ENCODE measurements at regions not wholly inside any gene's neighbourhood (a gene's known extent, or its start where the extent isn't known, plus 50 kb on each side); places are given as distances from the start of the nearest gene placed in this dataset.
"Not testable (repeated sequence)": the region's sequence is repeated elsewhere in the genome, so short reads cannot be mapped to it uniquely, and the experiment has no call there.

DNA sequence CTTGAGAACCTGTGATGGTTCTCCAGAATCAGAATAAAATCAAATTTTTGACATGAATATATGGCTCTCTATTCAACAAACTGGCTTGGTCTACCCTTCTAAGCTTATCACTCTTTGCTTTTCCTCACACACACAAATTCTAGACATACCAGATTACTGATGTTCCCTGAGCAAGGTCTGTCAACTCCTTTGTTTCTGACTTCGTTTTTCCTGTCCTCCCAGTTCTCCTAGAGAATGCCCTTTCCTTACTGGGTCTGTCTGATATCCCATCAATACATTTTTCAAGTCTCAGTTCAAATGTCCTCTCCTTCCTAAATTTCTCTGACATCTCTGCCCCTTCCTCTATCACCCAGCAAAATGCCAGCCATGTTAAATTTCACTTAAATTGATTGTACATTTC is 202.1 kb upstream of the IGFBP7 start:
- no peak overlapping the region for H3K4me3 ChIP-seq (ENCODE audit: low read length)
- no peaks in the 10 kb centered on the region for H3K36me3 ChIP-seq (ENCODE audit: control insufficient read depth in 2 of 3, insufficient read depth in 3 of 3, low read length in 3 of 3)
- no peak for DNase-seq
- peaks cover 0 to 2% (median 0%) of the 10 kb centered on the region in 11 donors for H3K9me3 Mint-ChIP-seq
- H3K36me3 Mint-ChIP-seq, result no peaks in the 10 kb centered on the region
- CTCF ChIA-PET, result no interaction called here
- no peaks in the 10 kb centered on the region for H3K27me3 ChIP-seq (ENCODE audit: control insufficient read depth in 2 of 2, insufficient read depth in 2 of 2, low read length in 2 of 2)
- H3K4me3 Mint-ChIP-seq, result no peak overlapping the region
- no peak for ATAC-seq
- H3K27ac Mint-ChIP-seq, result no peak overlapping the region
- POLR2A ChIA-PET, result interaction anchor here (0.8 kb wide), 1 partner anchor 13 kb away, joined by 3 read pairs; no protein-coding TSS in a partner anchor
- no peak overlapping the region for H3K27ac ChIP-seq (ENCODE audit: low read depth, low read length)
- no peaks in the 10 kb centered on the region for H3K4me1 Mint-ChIP-seq
- H3K4me1 ChIP-seq (ENCODE audit: control insufficient read depth in 2 of 2, insufficient read depth in 2 of 2, low read length in 2 of 2), result no peaks in the 10 kb centered on the region
- H3K9me3 ChIP-seq (ENCODE audit: control insufficient read depth in 2 of 3, low read length in 3 of 3), result no peaks in the 10 kb centered on the region
- intact Hi-C loops (cut with micrococcal nuclease), result no loop called here
- H3K27me3 Mint-ChIP-seq, result peaks cover 0 to 10% (median 0%) of the 10 kb centered on the region in 5 donors

DNA sequence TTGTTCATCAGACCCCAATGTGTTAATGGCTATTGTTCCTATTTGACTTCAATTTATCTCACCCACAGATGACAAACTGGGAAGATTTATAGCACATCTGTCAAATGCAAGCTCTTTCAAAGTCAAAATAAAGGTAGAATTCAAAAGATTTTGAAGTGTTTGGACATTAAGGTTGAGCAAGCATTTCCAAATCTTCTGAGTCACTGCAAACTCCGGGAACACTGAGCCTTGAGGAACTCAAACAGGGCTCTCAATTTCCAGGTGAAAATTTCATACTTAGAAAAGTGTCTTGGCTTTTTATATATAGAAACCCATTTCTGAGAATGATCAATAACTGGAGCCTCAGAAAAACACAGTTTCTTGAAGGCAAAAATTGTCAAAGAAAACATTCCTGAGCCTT is 199.5 kb upstream of the IGFBP7 start:
- no peak for ATAC-seq
- Mint-ChIP-seq H3K9me3 (peaks cover 0 to 3% (median 0%) of the 10 kb centered on the region in 11 donors), H3K36me3 (peaks cover 0 to 3% (median 0%) of the 10 kb centered on the region in 5 donors), H3K4me3 (no peak overlapping the region), H3K27me3 (peaks cover 0 to 17% (median 5%) of the 10 kb centered on the region in 5 donors), H3K27ac (no peak overlapping the region), H3K4me1 (no peaks in the 10 kb centered on the region)
- Histone ChIP-seq H3K27me3 (ENCODE audit: control insufficient read depth in 2 of 2, insufficient read depth in 2 of 2, low read length in 2 of 2) (no peaks in the 10 kb centered on the region), H3K9me3 (ENCODE audit: control insufficient read depth in 2 of 3, low read length in 3 of 3) (no peaks in the 10 kb centered on the region), H3K27ac (ENCODE audit: low read depth, low read length) (no peak overlapping the region), H3K4me3 (ENCODE audit: low read length) (no peak overlapping the region), H3K36me3 (ENCODE audit: control insufficient read depth in 2 of 3, insufficient read depth in 3 of 3, low read length in 3 of 3) (no peaks in the 10 kb centered on the region), H3K4me1 (ENCODE audit: control insufficient read depth in 2 of 2, insufficient read depth in 2 of 2, low read length in 2 of 2) (no peaks in the 10 kb centered on the region)
- ChIA-PET CTCF (no interaction called here), POLR2A (no interaction called here)
- intact Hi-C loops (cut with micrococcal nuclease), result no loop called here
- no peak for DNase-seq

- H3K4me3 Mint-ChIP-seq, result no peak overlapping the region
- peaks cover 0 to 3% (median 0%) of the 10 kb centered on the region in 5 donors for H3K36me3 Mint-ChIP-seq
- Histone ChIP-seq H3K9me3 (ENCODE audit: control insufficient read depth in 2 of 3, low read length in 3 of 3) (no peaks in the 10 kb centered on the region), H3K27me3 (ENCODE audit: control insufficient read depth in 2 of 2, insufficient read depth in 2 of 2, low read length in 2 of 2) (no peaks in the 10 kb centered on the region), H3K4me3 (ENCODE audit: low read length) (no peak overlapping the region), H3K36me3 (ENCODE audit: control insufficient read depth in 2 of 3, insufficient read depth in 3 of 3, low read length in 3 of 3) (no peaks in the 10 kb centered on the region), H3K4me1 (ENCODE audit: control insufficient read depth in 2 of 2, insufficient read depth in 2 of 2, low read length in 2 of 2) (no peaks in the 10 kb centered on the region), H3K27ac (ENCODE audit: low read depth, low read length) (no peak overlapping the region)
- ATAC-seq, result no peak
- H3K9me3 Mint-ChIP-seq, result peaks cover 0 to 4% (median 0%) of the 10 kb centered on the region in 11 donors
- ChIA-PET POLR2A (no interaction called here), CTCF (no interaction called here)
- intact Hi-C loops (cut with micrococcal nuclease), result no loop called here
- no peak overlapping the region for H3K27ac Mint-ChIP-seq
- peaks cover 0 to 17% (median 5%) of the 10 kb centered on the region in 5 donors for H3K27me3 Mint-ChIP-seq
- DNase-seq, result no peak
- H3K4me1 Mint-ChIP-seq, result no peaks in the 10 kb centered on the region
These were observed 198.1 kb upstream of the IGFBP7 start for GRCh38 chr4:57308301-57308700.

DNA sequence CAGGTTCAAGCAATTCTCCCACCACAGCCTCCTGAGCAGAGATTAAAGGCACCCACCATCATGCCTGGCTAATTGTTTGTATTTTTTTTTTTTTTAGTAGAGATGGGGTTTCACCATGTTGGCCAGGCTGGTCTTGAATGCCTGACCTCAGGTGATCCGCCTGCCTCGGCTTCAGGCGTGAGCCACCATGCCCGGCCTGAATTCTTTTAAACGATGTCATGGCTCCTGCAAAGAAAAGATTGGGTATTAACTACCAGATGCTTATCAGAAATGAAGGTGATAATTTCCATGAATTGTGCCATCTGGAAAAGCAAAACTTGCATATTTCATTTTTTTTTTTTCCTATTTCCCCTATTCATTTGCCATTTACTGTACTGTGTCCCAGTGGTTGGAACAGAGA is 195.7 kb upstream of the IGFBP7 start:
- intact Hi-C loops (cut with micrococcal nuclease), result no loop called here

DNA sequence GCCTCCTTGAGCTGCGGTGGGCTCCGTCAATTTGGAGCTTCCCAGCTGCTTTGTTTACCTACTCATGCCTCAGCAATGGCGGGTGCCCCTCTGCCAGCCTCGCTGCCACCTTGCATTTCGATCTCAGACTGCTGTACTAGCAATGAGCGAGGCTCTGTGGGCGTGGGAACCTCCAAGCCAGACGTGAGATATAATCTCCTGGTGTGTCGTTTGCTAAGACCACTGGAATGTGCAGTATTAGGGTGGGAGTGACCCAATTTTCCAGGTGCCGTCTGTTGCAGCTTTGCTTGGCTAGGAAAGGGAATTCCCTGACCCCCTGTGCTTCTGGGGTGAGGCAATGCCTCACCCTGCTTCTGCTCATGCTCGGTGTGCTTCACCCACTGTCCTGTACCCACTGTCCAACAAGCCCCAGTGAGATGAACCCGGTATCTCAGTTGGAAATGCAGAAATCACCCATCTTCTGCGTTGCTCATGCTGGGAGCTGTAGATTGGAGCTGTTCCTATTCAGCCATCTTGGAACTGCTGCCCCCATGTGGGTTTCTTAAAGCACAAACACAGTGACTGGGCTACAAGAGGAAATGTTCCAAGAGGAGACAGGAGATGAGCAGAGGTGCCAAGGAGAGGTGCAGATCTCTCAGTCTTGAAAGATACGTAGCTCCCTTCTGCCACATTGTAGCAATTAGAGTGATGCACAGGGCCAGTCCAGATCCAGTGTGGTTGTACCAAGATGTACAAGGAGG is 193.0 kb upstream of the IGFBP7 start:
- Histone ChIP-seq H3K9me3 (ENCODE audit: control insufficient read depth in 2 of 3, low read length in 3 of 3) (no peaks in the 10 kb centered on the region), H3K4me3 (ENCODE audit: low read length) (no peak overlapping the region), H3K4me1 (ENCODE audit: control insufficient read depth in 2 of 2, insufficient read depth in 2 of 2, low read length in 2 of 2) (no peaks in the 10 kb centered on the region), H3K36me3 (ENCODE audit: control insufficient read depth in 2 of 3, insufficient read depth in 3 of 3, low read length in 3 of 3) (no peaks in the 10 kb centered on the region), H3K27ac (ENCODE audit: low read depth, low read length) (no peak overlapping the region), H3K27me3 (ENCODE audit: control insufficient read depth in 2 of 2, insufficient read depth in 2 of 2, low read length in 2 of 2) (no peaks in the 10 kb centered on the region)
- CTCF ChIA-PET, result no interaction called here
- POLR2A ChIA-PET, result no interaction called here
- peaks cover 0 to 17% (median 3%) of the 10 kb centered on the region in 5 donors for H3K27me3 Mint-ChIP-seq
- ATAC-seq (no peak), DNase-seq (no peak)
- no peak overlapping the region for H3K27ac Mint-ChIP-seq
- no peaks in the 10 kb centered on the region for H3K4me1 Mint-ChIP-seq
- H3K9me3 Mint-ChIP-seq, result peaks cover 0 to 17% (median 6%) of the 10 kb centered on the region in 11 donors
- H3K36me3 Mint-ChIP-seq, result peaks cover 0 to 3% (median 0%) of the 10 kb centered on the region in 5 donors
- intact Hi-C loops (cut with micrococcal nuclease), result no loop called here
- H3K4me3 Mint-ChIP-seq, result no peak overlapping the region

More for the DNA sequence above, 195.7 kb upstream of the IGFBP7 start:
- ChIA-PET CTCF (no interaction called here), POLR2A (no interaction called here)
- DNase-seq (no peak), ATAC-seq (no peak)
- Mint-ChIP-seq H3K27ac (no peak overlapping the region), H3K9me3 (peaks cover 0 to 13% (median 3%) of the 10 kb centered on the region in 11 donors), H3K27me3 (peaks cover 0 to 17% (median 3%) of the 10 kb centered on the region in 5 donors), H3K4me3 (no peak overlapping the region), H3K4me1 (no peaks in the 10 kb centered on the region), H3K36me3 (peaks cover 0 to 3% (median 0%) of the 10 kb centered on the region in 5 donors)
- no peaks in the 10 kb centered on the region for H3K27me3 ChIP-seq (ENCODE audit: control insufficient read depth in 2 of 2, insufficient read depth in 2 of 2, low read length in 2 of 2)
- H3K36me3 ChIP-seq (ENCODE audit: control insufficient read depth in 2 of 3, insufficient read depth in 3 of 3, low read length in 3 of 3), result no peaks in the 10 kb centered on the region
- H3K9me3 ChIP-seq (ENCODE audit: control insufficient read depth in 2 of 3, low read length in 3 of 3), result no peaks in the 10 kb centered on the region
- H3K4me1 ChIP-seq (ENCODE audit: control insufficient read depth in 2 of 2, insufficient read depth in 2 of 2, low read length in 2 of 2), result no peaks in the 10 kb centered on the region
- H3K4me3 ChIP-seq (ENCODE audit: low read length), result no peak overlapping the region
- H3K27ac ChIP-seq (ENCODE audit: low read depth, low read length), result no peak overlapping the region

DNA sequence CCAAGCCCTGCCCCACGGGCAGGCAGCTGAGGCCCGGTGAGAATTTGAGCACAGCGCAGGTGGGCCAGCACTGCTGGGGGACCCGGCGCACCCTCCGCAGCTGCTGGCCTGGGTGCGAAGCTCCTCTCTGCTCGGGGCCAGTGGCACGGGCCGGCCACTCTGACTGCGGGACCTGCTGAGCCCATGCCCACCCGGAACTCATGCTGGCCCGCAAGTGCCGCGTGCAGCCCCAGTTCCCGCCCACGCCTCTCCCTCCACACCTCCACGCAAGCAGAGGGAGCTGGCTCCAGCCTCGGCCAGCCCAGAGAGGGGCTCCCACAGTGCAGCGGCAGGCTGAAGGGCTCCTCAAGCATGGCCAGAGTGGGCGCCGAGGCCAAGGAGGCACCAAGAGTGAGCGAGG is 190.1 kb upstream of the IGFBP7 start:
- DNase-seq; H3K4me3 Mint-ChIP-seq; POLR2A ChIA-PET; H3K4me3 ChIP-seq (ENCODE audit: low read length); ATAC-seq; H3K27ac Mint-ChIP-seq; H3K4me1 Mint-ChIP-seq; H3K27me3 ChIP-seq (ENCODE audit: control insufficient read depth in 2 of 2, insufficient read depth in 2 of 2, low read length in 2 of 2); H3K9me3 ChIP-seq (ENCODE audit: control insufficient read depth in 2 of 3, low read length in 3 of 3); CTCF ChIA-PET; H3K36me3 Mint-ChIP-seq; H3K4me1 ChIP-seq (ENCODE audit: control insufficient read depth in 2 of 2, insufficient read depth in 2 of 2, low read length in 2 of 2); intact Hi-C loops (cut with micrococcal nuclease); H3K36me3 ChIP-seq (ENCODE audit: control insufficient read depth in 2 of 3, insufficient read depth in 3 of 3, low read length in 3 of 3); H3K27me3 Mint-ChIP-seq; H3K27ac ChIP-seq (ENCODE audit: low read depth, low read length): not testable (repeated sequence)
- H3K9me3 Mint-ChIP-seq, result peaks cover 0 to 15% (median 6%) of the 10 kb centered on the region in 11 donors

DNA sequence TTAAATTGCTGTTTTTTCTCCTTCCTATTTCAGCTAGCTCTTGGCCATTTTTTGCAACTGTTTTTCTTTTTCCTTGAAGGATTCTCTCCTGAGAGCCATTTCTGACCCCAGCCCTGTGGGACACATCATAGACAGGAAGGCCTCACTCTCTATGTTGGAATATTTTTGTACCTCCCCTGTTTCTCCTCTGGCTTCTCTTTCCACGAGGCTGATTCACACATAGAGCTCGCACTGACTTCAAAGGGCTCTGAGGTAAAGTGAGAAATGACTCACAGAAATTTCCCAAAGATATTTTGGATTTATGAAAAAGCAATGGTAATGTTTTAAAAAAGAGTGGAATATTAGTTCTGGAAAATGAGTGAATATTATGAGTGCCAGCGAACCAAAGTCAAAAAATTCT is 181.7 kb upstream of the IGFBP7 start:
- intact Hi-C loops (cut with micrococcal nuclease), result no loop called here
- H3K27me3 ChIP-seq (ENCODE audit: control insufficient read depth in 2 of 2, insufficient read depth in 2 of 2, low read length in 2 of 2), result no peaks in the 10 kb centered on the region
- DNase-seq (no peak), ATAC-seq (no peak)
- Mint-ChIP-seq H3K4me3 (no peak overlapping the region), H3K27ac (no peak overlapping the region), H3K36me3 (no peaks in the 10 kb centered on the region), H3K4me1 (no peaks in the 10 kb centered on the region), H3K27me3 (peaks cover 0 to 12% (median 0%) of the 10 kb centered on the region in 5 donors), H3K9me3 (peaks cover 0 to 3% (median 0%) of the 10 kb centered on the region in 11 donors)
- ChIA-PET CTCF (no interaction called here), POLR2A (no interaction called here)
- no peaks in the 10 kb centered on the region for H3K9me3 ChIP-seq (ENCODE audit: control insufficient read depth in 2 of 3, low read length in 3 of 3)
- no peaks in the 10 kb centered on the region for H3K36me3 ChIP-seq (ENCODE audit: control insufficient read depth in 2 of 3, insufficient read depth in 3 of 3, low read length in 3 of 3)
- H3K4me3 ChIP-seq (ENCODE audit: low read length), result no peak overlapping the region
- H3K4me1 ChIP-seq (ENCODE audit: control insufficient read depth in 2 of 2, insufficient read depth in 2 of 2, low read length in 2 of 2), result no peaks in the 10 kb centered on the region
- no peak overlapping the region for H3K27ac ChIP-seq (ENCODE audit: low read depth, low read length)

Measured in naive thymus-derived CD4-positive, alpha-beta T cell (primary cell).